ENCODE measurements at regions not wholly inside any gene's neighbourhood (a gene's known extent, or its start where the extent isn't known, plus 50 kb on each side); places are given as distances from the start of the nearest gene placed in this dataset.

- no peak for DNase-seq (ENCODE audit: low spot score)
Observed at GRCh38 chr3:64464955-64465354, 222.8 kb downstream of the ADAMTS9 start.

- no peak for DNase-seq (ENCODE audit: low spot score)
Observed at GRCh38 chr3:64463981-64464380, 223.8 kb downstream of the ADAMTS9 start.

- DNase-seq (ENCODE audit: low spot score), result peak; percentile 19
Observed at GRCh38 chr3:64462203-64462602, 225.6 kb downstream of the ADAMTS9 start.

- DNase-seq (ENCODE audit: low spot score), result peak; percentile 46
Observed at GRCh38 chr3:64460877-64461276, 226.9 kb downstream of the ADAMTS9 start.

- DNase-seq (ENCODE audit: low spot score), result no peak
Observed at GRCh38 chr3:64460141-64460730, 227.6 kb downstream of the ADAMTS9 start.

- DNase-seq (ENCODE audit: low spot score), result no peak
Observed at GRCh38 chr3:64459711-64460110, 228.1 kb downstream of the ADAMTS9 start.

- no peak for DNase-seq (ENCODE audit: low spot score)
Observed at GRCh38 chr3:64457811-64458210, 230.0 kb downstream of the ADAMTS9 start.

- DNase-seq (ENCODE audit: low spot score), result no peak
Observed at GRCh38 chr3:64456674-64457073, 231.1 kb downstream of the ADAMTS9 start.

- no peak for DNase-seq (ENCODE audit: low spot score)
Observed at GRCh38 chr3:64455351-64455750, 230.1 kb upstream of the PRICKLE2 start.

- DNase-seq (ENCODE audit: low spot score), result no peak
Observed at GRCh38 chr3:64454768-64455167, 229.5 kb upstream of the PRICKLE2 start.

GRCh38 chr3:64454179-64454578, 228.9 kb upstream of the PRICKLE2 start:
- peak; percentile 17 for DNase-seq (ENCODE audit: low spot score)

GRCh38 chr3:64451283-64452012, 226.2 kb upstream of the PRICKLE2 start:
- DNase-seq (ENCODE audit: low spot score), result no peak

- DNase-seq (ENCODE audit: low spot score), result no peak
Observed at GRCh38 chr3:64450396-64450956, 225.2 kb upstream of the PRICKLE2 start.

GRCh38 chr3:64449026-64449425, 223.8 kb upstream of the PRICKLE2 start:
- DNase-seq (ENCODE audit: low spot score), result no peak

- no peak for DNase-seq (ENCODE audit: low spot score)
Observed at GRCh38 chr3:64445944-64446300, 220.7 kb upstream of the PRICKLE2 start.

- DNase-seq (ENCODE audit: low spot score), result no peak
Observed at GRCh38 chr3:64445109-64445943, 220.1 kb upstream of the PRICKLE2 start.

GRCh38 chr3:64444490-64445108, 219.3 kb upstream of the PRICKLE2 start:
- DNase-seq (ENCODE audit: low spot score), result no peak

GRCh38 chr3:64443546-64444381, 218.5 kb upstream of the PRICKLE2 start:
- DNase-seq (ENCODE audit: low spot score), result peak; percentile 60

GRCh38 chr3:64441861-64442260, 216.6 kb upstream of the PRICKLE2 start:
- peak; percentile 38 for DNase-seq (ENCODE audit: low spot score)

GRCh38 chr3:64440498-64440897, 215.2 kb upstream of the PRICKLE2 start:
- peak; percentile 53 for DNase-seq (ENCODE audit: low spot score)

GRCh38 chr3:64438812-64439211, 213.5 kb upstream of the PRICKLE2 start:
- no peak for DNase-seq (ENCODE audit: low spot score)
